ENCODE measurements at regions not wholly inside any gene's neighbourhood (a gene's known extent, or its start where the extent isn't known, plus 50 kb on each side); places are given as distances from the start of the nearest gene placed in this dataset.

- DNase-seq = no peak
- H3K36me3 ChIP-seq = no peaks in the 10 kb centered on the region
- no peaks in the 10 kb centered on the region for H3K27me3 ChIP-seq
- no peaks in the 10 kb centered on the region for H3K9me3 ChIP-seq
- TF ChIP-seq CTCF (IDR thresholded peaks at IDR 0.05; ENCODE audit: low read depth, low read length) = no peak
- H3K4me1 ChIP-seq = no peaks in the 10 kb centered on the region
- no peak overlapping the region for H3K4me3 ChIP-seq (ENCODE audit: low read depth, low read length)
Observed at GRCh38 chr7:121797657-121798452, 75.1 kb upstream of the PTPRZ1 start.

- H3K4me1 ChIP-seq = no peaks in the 10 kb centered on the region
- H3K9me3 ChIP-seq = no peaks in the 10 kb centered on the region
- no peak overlapping the region for H3K4me3 ChIP-seq (ENCODE audit: low read depth, low read length)
- no peak for DNase-seq
- H3K27me3 ChIP-seq = no peaks in the 10 kb centered on the region
- TF ChIP-seq CTCF (IDR thresholded peaks at IDR 0.05; ENCODE audit: low read depth, low read length) = no peak
- no peaks in the 10 kb centered on the region for H3K36me3 ChIP-seq
Observed at GRCh38 chr7:121796936-121797656, 75.9 kb upstream of the PTPRZ1 start.

GRCh38 chr7:121796381-121796780 is 76.6 kb upstream of the PTPRZ1 start:
- Histone ChIP-seq H3K9me3 (no peaks in the 10 kb centered on the region), H3K27me3 (no peaks in the 10 kb centered on the region), H3K4me1 (no peaks in the 10 kb centered on the region), H3K4me3 (ENCODE audit: low read depth, low read length) (no peak overlapping the region), H3K36me3 (no peaks in the 10 kb centered on the region)
- DNase-seq = no peak
- TF ChIP-seq CTCF (IDR thresholded peaks at IDR 0.05; ENCODE audit: low read depth, low read length) = no peak

- no peaks in the 10 kb centered on the region for H3K9me3 ChIP-seq
- no peak for TF ChIP-seq CTCF (IDR thresholded peaks at IDR 0.05; ENCODE audit: low read depth, low read length)
- H3K27me3 ChIP-seq = no peaks in the 10 kb centered on the region
- H3K4me1 ChIP-seq = no peaks in the 10 kb centered on the region
- no peaks in the 10 kb centered on the region for H3K36me3 ChIP-seq
- no peak overlapping the region for H3K4me3 ChIP-seq (ENCODE audit: low read depth, low read length)
- no peak for DNase-seq
Observed at GRCh38 chr7:121795736-121796135, 77.2 kb upstream of the PTPRZ1 start.

GRCh38 chr7:121793716-121794115 is 79.2 kb upstream of the PTPRZ1 start:
- no peak for DNase-seq
- no peak overlapping the region for H3K4me3 ChIP-seq (ENCODE audit: low read depth, low read length)
- no peaks in the 10 kb centered on the region for H3K27me3 ChIP-seq
- no peaks in the 10 kb centered on the region for H3K4me1 ChIP-seq
- no peaks in the 10 kb centered on the region for H3K36me3 ChIP-seq
- H3K9me3 ChIP-seq = no peaks in the 10 kb centered on the region
- no peak for TF ChIP-seq CTCF (IDR thresholded peaks at IDR 0.05; ENCODE audit: low read depth, low read length)

GRCh38 chr7:121777672-121778071 is 95.3 kb upstream of the PTPRZ1 start:
- Histone ChIP-seq H3K9me3 (no peaks in the 10 kb centered on the region), H3K4me1 (no peaks in the 10 kb centered on the region), H3K36me3 (no peaks in the 10 kb centered on the region), H3K27me3 (no peaks in the 10 kb centered on the region), H3K4me3 (ENCODE audit: low read depth, low read length) (no peak overlapping the region)
- TF ChIP-seq CTCF (IDR thresholded peaks at IDR 0.05; ENCODE audit: low read depth, low read length) = no peak
- no peak for DNase-seq

All from BE2C (cell line).